Peyer's patch (tissue), 4 donors: ENCODE measurements at regions not wholly inside any gene's neighbourhood (a gene's known extent, or its start where the extent isn't known, plus 50 kb on each side); places are given as distances from the start of the nearest gene placed in this dataset.

Experiments used
- POLR2A ChIP-seq, 2 donors: fragments of 450-650 bp; IDR thresholded peaks; one replicate each; pipeline ENCODE4 v1.5.1; 2017; ENCODE audit warnings: antibody characterized with exemption in 2 of 2, mild to moderate bottlenecking in 2 of 2, moderate library complexity in 2 of 2
- TF ChIP-seq, protein P1 (sequence below), 6 experiments: fragments of 450-650 bp in 4 of 6; fragments of 200-600 bp in 2 of 6; sonication (generic) in 1 of 6; IDR thresholded peaks; one replicate each; pipeline ENCODE4 v1.5.1; 2017 to 2019; ENCODE audit warnings: antibody characterized with exemption in 6 of 6, mild to moderate bottlenecking in 3 of 6, moderate library complexity in 1 of 6

DNA sequence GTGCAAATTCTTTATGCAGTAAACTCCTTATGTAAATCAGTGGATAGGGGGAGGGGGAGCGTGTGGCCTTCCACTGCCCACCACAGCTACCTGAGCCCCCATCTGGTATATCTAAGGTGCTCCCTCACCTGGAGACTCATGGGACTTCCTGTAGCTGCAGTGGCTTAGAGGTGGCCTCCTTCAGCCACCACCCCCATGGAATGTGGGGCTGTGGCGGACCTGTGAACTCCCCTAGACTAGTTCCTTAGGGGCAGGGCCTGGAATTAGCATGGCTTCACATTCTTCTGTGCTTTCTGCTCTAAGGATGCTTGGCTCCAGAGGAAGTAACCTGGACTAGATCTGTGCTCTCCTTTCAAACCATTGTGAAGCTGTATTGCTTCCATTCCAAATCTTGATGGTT lies 550.5 kb upstream of the COBL start:
- TF ChIP-seq, protein P1, sequence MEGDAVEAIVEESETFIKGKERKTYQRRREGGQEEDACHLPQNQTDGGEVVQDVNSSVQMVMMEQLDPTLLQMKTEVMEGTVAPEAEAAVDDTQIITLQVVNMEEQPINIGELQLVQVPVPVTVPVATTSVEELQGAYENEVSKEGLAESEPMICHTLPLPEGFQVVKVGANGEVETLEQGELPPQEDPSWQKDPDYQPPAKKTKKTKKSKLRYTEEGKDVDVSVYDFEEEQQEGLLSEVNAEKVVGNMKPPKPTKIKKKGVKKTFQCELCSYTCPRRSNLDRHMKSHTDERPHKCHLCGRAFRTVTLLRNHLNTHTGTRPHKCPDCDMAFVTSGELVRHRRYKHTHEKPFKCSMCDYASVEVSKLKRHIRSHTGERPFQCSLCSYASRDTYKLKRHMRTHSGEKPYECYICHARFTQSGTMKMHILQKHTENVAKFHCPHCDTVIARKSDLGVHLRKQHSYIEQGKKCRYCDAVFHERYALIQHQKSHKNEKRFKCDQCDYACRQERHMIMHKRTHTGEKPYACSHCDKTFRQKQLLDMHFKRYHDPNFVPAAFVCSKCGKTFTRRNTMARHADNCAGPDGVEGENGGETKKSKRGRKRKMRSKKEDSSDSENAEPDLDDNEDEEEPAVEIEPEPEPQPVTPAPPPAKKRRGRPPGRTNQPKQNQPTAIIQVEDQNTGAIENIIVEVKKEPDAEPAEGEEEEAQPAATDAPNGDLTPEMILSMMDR (IDR thresholded peaks at IDR 0.05): no peak
- no peak for TF ChIP-seq POLR2A (IDR thresholded peaks at IDR 0.05)
